Breast epithelium (tissue), 3 donors: ENCODE measurements at regions not wholly inside any gene's neighbourhood (a gene's known extent, or its start where the extent isn't known, plus 50 kb on each side); places are given as distances from the start of the nearest gene placed in this dataset.

Experiments
- POLR2A ChIP-seq: fragments of 450-650 bp; IDR thresholded peaks from one replicate; pipeline ENCODE4 v1.6.1; 2016; ENCODE audit warnings: antibody characterized with exemption, mild to moderate bottlenecking, moderate library complexity
- TF ChIP-seq, protein P1 (sequence below), 3 donors: fragments of 450-650 bp; IDR thresholded peaks; one replicate each; pipeline ENCODE4 v1.5.1; 2016 to 2017; ENCODE audit warnings: antibody characterized with exemption in 3 of 3, mild to moderate bottlenecking in 3 of 3, moderate library complexity in 3 of 3

DNA sequence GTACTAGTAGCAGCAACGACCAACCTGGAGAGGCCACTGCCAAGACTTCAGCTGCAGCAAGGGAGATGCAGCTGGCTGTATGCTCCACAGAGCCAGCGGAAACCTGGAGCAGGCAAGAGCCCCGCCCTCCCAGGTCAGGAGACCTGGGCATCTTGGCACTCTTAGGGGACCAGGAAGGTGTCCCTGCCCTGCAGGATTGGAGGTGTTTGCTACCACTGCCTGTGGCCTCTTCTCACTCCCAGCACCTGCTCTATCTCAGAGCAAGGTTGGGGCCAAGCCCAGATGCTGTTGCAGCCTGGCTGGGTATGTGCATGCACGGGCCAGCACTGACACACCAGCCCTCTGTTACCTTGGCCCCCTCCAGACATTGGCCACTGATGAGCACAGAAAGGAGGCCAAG is 1512.8 kb downstream of the REEP3 start:
- no peak for TF ChIP-seq POLR2A
- TF ChIP-seq, protein P1, sequence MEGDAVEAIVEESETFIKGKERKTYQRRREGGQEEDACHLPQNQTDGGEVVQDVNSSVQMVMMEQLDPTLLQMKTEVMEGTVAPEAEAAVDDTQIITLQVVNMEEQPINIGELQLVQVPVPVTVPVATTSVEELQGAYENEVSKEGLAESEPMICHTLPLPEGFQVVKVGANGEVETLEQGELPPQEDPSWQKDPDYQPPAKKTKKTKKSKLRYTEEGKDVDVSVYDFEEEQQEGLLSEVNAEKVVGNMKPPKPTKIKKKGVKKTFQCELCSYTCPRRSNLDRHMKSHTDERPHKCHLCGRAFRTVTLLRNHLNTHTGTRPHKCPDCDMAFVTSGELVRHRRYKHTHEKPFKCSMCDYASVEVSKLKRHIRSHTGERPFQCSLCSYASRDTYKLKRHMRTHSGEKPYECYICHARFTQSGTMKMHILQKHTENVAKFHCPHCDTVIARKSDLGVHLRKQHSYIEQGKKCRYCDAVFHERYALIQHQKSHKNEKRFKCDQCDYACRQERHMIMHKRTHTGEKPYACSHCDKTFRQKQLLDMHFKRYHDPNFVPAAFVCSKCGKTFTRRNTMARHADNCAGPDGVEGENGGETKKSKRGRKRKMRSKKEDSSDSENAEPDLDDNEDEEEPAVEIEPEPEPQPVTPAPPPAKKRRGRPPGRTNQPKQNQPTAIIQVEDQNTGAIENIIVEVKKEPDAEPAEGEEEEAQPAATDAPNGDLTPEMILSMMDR (IDR thresholded peaks at IDR 0.05), result no peak
